ENCODE measurements at regions not wholly inside any gene's neighbourhood (a gene's known extent, or its start where the extent isn't known, plus 50 kb on each side); places are given as distances from the start of the nearest gene placed in this dataset.

DNA sequence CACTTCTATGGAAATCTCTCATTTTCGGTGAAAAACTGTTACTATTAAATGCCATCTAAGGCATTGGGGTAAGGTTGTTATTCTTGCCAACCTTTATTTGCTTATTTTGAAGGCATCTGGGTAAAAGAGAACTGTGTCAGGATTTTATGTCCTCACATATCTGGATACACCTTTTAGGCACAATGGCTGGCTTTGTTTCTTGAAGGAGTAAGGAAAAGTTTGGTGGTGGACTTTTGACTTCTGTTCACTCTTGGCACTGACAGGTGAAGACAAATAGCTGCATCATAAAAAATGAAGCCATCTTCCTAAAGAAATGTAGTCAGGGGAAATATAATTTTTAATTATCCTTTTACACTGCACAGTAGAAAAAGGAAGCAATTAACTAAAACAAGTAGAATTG lies 310.0 kb downstream of the CNTN3 start (continued):
- TF ChIP-seq, protein P1, sequence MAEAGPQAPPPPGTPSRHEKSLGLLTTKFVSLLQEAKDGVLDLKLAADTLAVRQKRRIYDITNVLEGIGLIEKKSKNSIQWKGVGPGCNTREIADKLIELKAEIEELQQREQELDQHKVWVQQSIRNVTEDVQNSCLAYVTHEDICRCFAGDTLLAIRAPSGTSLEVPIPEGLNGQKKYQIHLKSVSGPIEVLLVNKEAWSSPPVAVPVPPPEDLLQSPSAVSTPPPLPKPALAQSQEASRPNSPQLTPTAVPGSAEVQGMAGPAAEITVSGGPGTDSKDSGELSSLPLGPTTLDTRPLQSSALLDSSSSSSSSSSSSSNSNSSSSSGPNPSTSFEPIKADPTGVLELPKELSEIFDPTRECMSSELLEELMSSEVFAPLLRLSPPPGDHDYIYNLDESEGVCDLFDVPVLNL (IDR thresholded peaks at IDR 0.05; ENCODE audit: low read depth, low read length): no peak
- TF ChIP-seq, protein P2, sequence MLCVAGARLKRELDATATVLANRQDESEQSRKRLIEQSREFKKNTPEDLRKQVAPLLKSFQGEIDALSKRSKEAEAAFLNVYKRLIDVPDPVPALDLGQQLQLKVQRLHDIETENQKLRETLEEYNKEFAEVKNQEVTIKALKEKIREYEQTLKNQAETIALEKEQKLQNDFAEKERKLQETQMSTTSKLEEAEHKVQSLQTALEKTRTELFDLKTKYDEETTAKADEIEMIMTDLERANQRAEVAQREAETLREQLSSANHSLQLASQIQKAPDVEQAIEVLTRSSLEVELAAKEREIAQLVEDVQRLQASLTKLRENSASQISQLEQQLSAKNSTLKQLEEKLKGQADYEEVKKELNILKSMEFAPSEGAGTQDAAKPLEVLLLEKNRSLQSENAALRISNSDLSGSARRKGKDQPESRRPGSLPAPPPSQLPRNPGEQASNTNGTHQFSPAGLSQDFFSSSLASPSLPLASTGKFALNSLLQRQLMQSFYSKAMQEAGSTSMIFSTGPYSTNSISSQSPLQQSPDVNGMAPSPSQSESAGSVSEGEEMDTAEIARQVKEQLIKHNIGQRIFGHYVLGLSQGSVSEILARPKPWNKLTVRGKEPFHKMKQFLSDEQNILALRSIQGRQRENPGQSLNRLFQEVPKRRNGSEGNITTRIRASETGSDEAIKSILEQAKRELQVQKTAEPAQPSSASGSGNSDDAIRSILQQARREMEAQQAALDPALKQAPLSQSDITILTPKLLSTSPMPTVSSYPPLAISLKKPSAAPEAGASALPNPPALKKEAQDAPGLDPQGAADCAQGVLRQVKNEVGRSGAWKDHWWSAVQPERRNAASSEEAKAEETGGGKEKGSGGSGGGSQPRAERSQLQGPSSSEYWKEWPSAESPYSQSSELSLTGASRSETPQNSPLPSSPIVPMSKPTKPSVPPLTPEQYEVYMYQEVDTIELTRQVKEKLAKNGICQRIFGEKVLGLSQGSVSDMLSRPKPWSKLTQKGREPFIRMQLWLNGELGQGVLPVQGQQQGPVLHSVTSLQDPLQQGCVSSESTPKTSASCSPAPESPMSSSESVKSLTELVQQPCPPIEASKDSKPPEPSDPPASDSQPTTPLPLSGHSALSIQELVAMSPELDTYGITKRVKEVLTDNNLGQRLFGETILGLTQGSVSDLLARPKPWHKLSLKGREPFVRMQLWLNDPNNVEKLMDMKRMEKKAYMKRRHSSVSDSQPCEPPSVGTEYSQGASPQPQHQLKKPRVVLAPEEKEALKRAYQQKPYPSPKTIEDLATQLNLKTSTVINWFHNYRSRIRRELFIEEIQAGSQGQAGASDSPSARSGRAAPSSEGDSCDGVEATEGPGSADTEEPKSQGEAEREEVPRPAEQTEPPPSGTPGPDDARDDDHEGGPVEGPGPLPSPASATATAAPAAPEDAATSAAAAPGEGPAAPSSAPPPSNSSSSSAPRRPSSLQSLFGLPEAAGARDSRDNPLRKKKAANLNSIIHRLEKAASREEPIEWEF (IDR thresholded peaks at IDR 0.05; ENCODE audit: insufficient replicate concordance, low read depth, low read length): no peak
- no peak for TF ChIP-seq SMARCA5 (IDR thresholded peaks at IDR 0.05)

DNA sequence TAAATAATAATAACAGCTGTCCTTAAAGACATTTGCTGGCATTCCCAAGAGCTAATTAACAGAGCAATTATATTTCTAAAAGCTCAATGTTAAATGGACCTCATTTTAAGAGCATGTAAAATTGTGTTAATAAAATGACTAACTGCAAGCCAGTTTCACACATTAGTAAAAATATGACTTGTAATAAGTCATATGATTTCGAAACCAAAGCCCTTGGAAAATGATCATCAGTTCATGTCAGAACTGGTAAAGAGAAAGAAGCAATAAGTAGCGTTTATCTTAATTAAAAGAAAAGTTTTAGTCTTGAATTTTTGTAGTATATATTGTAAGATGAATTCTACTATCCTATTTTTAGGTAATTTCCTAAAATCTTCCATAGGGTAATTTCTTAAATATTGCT lies 310.7 kb downstream of the CNTN3 start:
- TF ChIP-seq, protein P3, sequence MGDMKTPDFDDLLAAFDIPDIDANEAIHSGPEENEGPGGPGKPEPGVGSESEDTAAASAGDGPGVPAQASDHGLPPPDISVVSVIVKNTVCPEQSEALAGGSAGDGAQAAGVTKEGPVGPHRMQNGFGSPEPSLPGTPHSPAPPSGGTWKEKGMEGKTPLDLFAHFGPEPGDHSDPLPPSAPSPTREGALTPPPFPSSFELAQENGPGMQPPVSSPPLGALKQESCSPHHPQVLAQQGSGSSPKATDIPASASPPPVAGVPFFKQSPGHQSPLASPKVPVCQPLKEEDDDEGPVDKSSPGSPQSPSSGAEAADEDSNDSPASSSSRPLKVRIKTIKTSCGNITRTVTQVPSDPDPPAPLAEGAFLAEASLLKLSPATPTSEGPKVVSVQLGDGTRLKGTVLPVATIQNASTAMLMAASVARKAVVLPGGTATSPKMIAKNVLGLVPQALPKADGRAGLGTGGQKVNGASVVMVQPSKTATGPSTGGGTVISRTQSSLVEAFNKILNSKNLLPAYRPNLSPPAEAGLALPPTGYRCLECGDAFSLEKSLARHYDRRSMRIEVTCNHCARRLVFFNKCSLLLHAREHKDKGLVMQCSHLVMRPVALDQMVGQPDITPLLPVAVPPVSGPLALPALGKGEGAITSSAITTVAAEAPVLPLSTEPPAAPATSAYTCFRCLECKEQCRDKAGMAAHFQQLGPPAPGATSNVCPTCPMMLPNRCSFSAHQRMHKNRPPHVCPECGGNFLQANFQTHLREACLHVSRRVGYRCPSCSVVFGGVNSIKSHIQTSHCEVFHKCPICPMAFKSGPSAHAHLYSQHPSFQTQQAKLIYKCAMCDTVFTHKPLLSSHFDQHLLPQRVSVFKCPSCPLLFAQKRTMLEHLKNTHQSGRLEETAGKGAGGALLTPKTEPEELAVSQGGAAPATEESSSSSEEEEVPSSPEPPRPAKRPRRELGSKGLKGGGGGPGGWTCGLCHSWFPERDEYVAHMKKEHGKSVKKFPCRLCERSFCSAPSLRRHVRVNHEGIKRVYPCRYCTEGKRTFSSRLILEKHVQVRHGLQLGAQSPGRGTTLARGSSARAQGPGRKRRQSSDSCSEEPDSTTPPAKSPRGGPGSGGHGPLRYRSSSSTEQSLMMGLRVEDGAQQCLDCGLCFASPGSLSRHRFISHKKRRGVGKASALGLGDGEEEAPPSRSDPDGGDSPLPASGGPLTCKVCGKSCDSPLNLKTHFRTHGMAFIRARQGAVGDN (IDR thresholded peaks at IDR 0.05): no peak
- TF ChIP-seq, protein P4, sequence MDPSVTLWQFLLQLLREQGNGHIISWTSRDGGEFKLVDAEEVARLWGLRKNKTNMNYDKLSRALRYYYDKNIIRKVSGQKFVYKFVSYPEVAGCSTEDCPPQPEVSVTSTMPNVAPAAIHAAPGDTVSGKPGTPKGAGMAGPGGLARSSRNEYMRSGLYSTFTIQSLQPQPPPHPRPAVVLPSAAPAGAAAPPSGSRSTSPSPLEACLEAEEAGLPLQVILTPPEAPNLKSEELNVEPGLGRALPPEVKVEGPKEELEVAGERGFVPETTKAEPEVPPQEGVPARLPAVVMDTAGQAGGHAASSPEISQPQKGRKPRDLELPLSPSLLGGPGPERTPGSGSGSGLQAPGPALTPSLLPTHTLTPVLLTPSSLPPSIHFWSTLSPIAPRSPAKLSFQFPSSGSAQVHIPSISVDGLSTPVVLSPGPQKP (IDR thresholded peaks at IDR 0.05; ENCODE audit: low read depth, low read length): no peak
- TF ChIP-seq, protein P5, sequence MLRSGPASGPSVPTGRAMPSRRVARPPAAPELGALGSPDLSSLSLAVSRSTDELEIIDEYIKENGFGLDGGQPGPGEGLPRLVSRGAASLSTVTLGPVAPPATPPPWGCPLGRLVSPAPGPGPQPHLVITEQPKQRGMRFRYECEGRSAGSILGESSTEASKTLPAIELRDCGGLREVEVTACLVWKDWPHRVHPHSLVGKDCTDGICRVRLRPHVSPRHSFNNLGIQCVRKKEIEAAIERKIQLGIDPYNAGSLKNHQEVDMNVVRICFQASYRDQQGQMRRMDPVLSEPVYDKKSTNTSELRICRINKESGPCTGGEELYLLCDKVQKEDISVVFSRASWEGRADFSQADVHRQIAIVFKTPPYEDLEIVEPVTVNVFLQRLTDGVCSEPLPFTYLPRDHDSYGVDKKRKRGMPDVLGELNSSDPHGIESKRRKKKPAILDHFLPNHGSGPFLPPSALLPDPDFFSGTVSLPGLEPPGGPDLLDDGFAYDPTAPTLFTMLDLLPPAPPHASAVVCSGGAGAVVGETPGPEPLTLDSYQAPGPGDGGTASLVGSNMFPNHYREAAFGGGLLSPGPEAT (IDR thresholded peaks at IDR 0.05; ENCODE audit: low read depth): no peak
- no peak for TF ChIP-seq POLR2A (IDR thresholded peaks at IDR 0.05; ENCODE audit: low read depth, low read length)
- no peak for TF ChIP-seq NFYB (IDR thresholded peaks at IDR 0.05; ENCODE audit: insufficient read depth, low read depth, low read length)
- no peaks in the 10 kb centered on the region for H3K36me3 ChIP-seq (ENCODE audit: control insufficient read depth in 2 of 2, insufficient read depth in 2 of 2, low read length in 1 of 2)
- no peak overlapping the region for H2AFZ ChIP-seq (ENCODE audit: control insufficient read depth, low read depth, low read length)
- no peaks in the 10 kb centered on the region for H3K9me3 ChIP-seq (replicated peaks; ENCODE audit: control insufficient read depth, insufficient read depth, low read length)
- RAD21 ChIA-PET (ENCODE audit: unreplicated experiment): no interaction called here
- POLR2A ChIA-PET: no interaction called here
- H3K9ac ChIP-seq (ENCODE audit: control insufficient read depth, insufficient read depth, low read length): no peak overlapping the region
- CTCF ChIA-PET: interaction anchor here (1.0 kb wide), 1 partner anchor 37 kb away, joined by 3 read pairs; no protein-coding TSS in a partner anchor
- FAIRE-seq: no peak
- no peaks in the 10 kb centered on the region for H3K79me2 ChIP-seq (ENCODE audit: control insufficient read depth, insufficient read depth, low read length)
- H3K27ac ChIP-seq (ENCODE audit: control insufficient read depth, insufficient read depth): no peak overlapping the region
- intact Hi-C loops (cut with micrococcal nuclease; ENCODE audit: unreplicated experiment) (no loop called here), in situ Hi-C loops (cut with MboI) (no loop called here)
- DNase-seq (ENCODE audit: low read depth, low spot score): no peak
- H3K4me2 ChIP-seq (ENCODE audit: control insufficient read depth, insufficient read depth): no peak overlapping the region
- no TSS peak for BruUV-seq (replicated peaks)
- 0% methylated on average over 2 of the region's 2 CpGs for WGBS (ENCODE audit: insufficient coverage, insufficient replicate concordance, low lambda C conversion rate, missing lambda C conversion rate)
- no peak overlapping the region for H3K4me3 ChIP-seq
- SMC1A ChIA-PET (ENCODE audit: uncharacterized antibody, unreplicated experiment): interaction anchor here (1.0 kb wide), 1 partner anchor 36 kb away, joined by 3 read pairs; no protein-coding TSS in a partner anchor
- no peaks in the 10 kb centered on the region for H4K20me1 ChIP-seq (ENCODE audit: control insufficient read depth, insufficient read depth)
- no peak for ATAC-seq
- no peaks in the 10 kb centered on the region for H3K4me1 ChIP-seq (ENCODE audit: control insufficient read depth, insufficient read depth, low read length)
- H3K27me3 ChIP-seq (replicated peaks in 1 of 2; ENCODE audit: control insufficient read depth in 2 of 2, insufficient read depth in 2 of 2, low read length in 1 of 2): no peaks in the 10 kb centered on the region

Measured in GM12878 (cell line).